Bronchial epithelial cell (primary cell): ENCODE measurements at regions not wholly inside any gene's neighbourhood (a gene's known extent, or its start where the extent isn't known, plus 50 kb on each side); places are given as distances from the start of the nearest gene placed in this dataset.
A peak's percentile ranks its signal among the peaks of the same experiment; 100 is the strongest.
"Not testable (repeated sequence)": the region's sequence is repeated elsewhere in the genome, so short reads cannot be mapped to it uniquely, and the experiment has no call there.

ENCODE experiments used
- DNase-seq: peaks from one replicate; pipeline ENCODE4 v3.0.0-alpha.2; 2010; ENCODE audit warnings: low read depth
- FAIRE-seq: peaks from 2 replicates; lab custom pipeline; 2011; peaks lifted over from hg19 to GRCh38; lab: Jason Lieb, UNC
- H3K27me3 ChIP-seq: 2 replicates; pipeline ENCODE4 v1.5.1; 2011; ENCODE audit warnings: low read length; ENCODE audit not compliant: control insufficient read depth, insufficient read depth
- H3K36me3 ChIP-seq: 2 replicates; pipeline ENCODE4 v1.5.1; 2011; ENCODE audit warnings: low read length; ENCODE audit not compliant: control insufficient read depth, insufficient read depth
- H3K4me3 ChIP-seq: 2 replicates; pipeline ENCODE4 v1.5.1; 2011; ENCODE audit warnings: mild to moderate bottlenecking, low read depth, low read length, control low read depth
- CTCF ChIP-seq: IDR thresholded peaks from 2 replicates; pipeline ENCODE4 v1.5.1; 2011; ENCODE audit warnings: mild to moderate bottlenecking, moderate library complexity, low read length, control low read depth, inconsistent platforms; ENCODE audit not compliant: insufficient read depth, severe bottlenecking

- no peaks in the 10 kb centered on the region for H3K36me3 ChIP-seq
- H3K27me3 ChIP-seq = no peaks in the 10 kb centered on the region
- H3K4me3 ChIP-seq = no peak overlapping the region
- TF ChIP-seq CTCF = no peak
- DNase-seq (no peak), FAIRE-seq (no peak)
Observed at GRCh38 chr6:85058806-85059205, 294.4 kb upstream of the TBX18 start.

GRCh38 chr6:85050149-85050548 is 285.8 kb upstream of the TBX18 start:
- FAIRE-seq (no peak), DNase-seq (no peak)
- H3K4me3 ChIP-seq = no peak overlapping the region
- TF ChIP-seq CTCF = no peak
- H3K27me3 ChIP-seq = no peaks in the 10 kb centered on the region
- no peaks in the 10 kb centered on the region for H3K36me3 ChIP-seq

- TF ChIP-seq CTCF = no peak
- DNase-seq (peak; percentile 21), FAIRE-seq (no peak)
- H3K36me3 ChIP-seq = no peaks in the 10 kb centered on the region
- H3K4me3 ChIP-seq = no peak overlapping the region
- no peaks in the 10 kb centered on the region for H3K27me3 ChIP-seq
Observed at GRCh38 chr6:85049282-85049681, 284.9 kb upstream of the TBX18 start.

GRCh38 chr6:85047818-85048217 is 283.4 kb upstream of the TBX18 start:
- FAIRE-seq = no peak
- Histone ChIP-seq H3K27me3 (no peaks in the 10 kb centered on the region), H3K36me3 (no peaks in the 10 kb centered on the region), H3K4me3 (no peak overlapping the region)
- peak; percentile 55 for DNase-seq
- no peak for TF ChIP-seq CTCF

GRCh38 chr6:85045767-85046166 is 281.4 kb upstream of the TBX18 start:
- not testable (repeated sequence) for H3K4me3 ChIP-seq, H3K27me3 ChIP-seq, H3K36me3 ChIP-seq, DNase-seq, FAIRE-seq

- TF ChIP-seq CTCF = no peak
- DNase-seq (no peak), FAIRE-seq (no peak)
- Histone ChIP-seq H3K27me3 (no peaks in the 10 kb centered on the region), H3K4me3 (no peak overlapping the region), H3K36me3 (no peaks in the 10 kb centered on the region)
Observed at GRCh38 chr6:85044361-85044760, 280.0 kb upstream of the TBX18 start.
